NCI-H187 treated with DMSO at 0.1 percent for 48 hours (cell line): ENCODE measurements at regions not wholly inside any gene's neighbourhood (a gene's known extent, or its start where the extent isn't known, plus 50 kb on each side); places are given as distances from the start of the nearest gene placed in this dataset.

Source experiments
- DNase-seq: peaks from one replicate; lab custom pipeline; 2025; lab: John Stamatoyannopoulos, UW

GRCh38 chr12:34376133-34376799, 354.0 kb downstream of the ALG10 start:
- DNase-seq = no peak

- DNase-seq = no peak
Measured at GRCh38 chr12:34377243-34378035, 355.1 kb downstream of the ALG10 start.

- DNase-seq = no peak
Measured at GRCh38 chr12:34379142-34379541, 356.8 kb downstream of the ALG10 start.

- DNase-seq = no peak
Measured at GRCh38 chr12:34384693-34385092, 362.4 kb downstream of the ALG10 start.

GRCh38 chr12:34386016-34386415, 363.7 kb downstream of the ALG10 start:
- no peak for DNase-seq

GRCh38 chr12:34386621-34387255, 364.4 kb downstream of the ALG10 start:
- DNase-seq = no peak

- DNase-seq = no peak
Measured at GRCh38 chr12:34387711-34388635, 365.7 kb downstream of the ALG10 start.

- no peak for DNase-seq
Measured at GRCh38 chr12:34388636-34389377, 366.5 kb downstream of the ALG10 start.

- no peak for DNase-seq
Measured at GRCh38 chr12:34389378-34390170, 367.3 kb downstream of the ALG10 start.

GRCh38 chr12:34390171-34390841, 368.0 kb downstream of the ALG10 start:
- no peak for DNase-seq

GRCh38 chr12:34390846-34391700, 368.8 kb downstream of the ALG10 start:
- no peak for DNase-seq

GRCh38 chr12:34391771-34392581, 369.7 kb downstream of the ALG10 start:
- no peak for DNase-seq

GRCh38 chr12:34392741-34393085, 370.4 kb downstream of the ALG10 start:
- no peak for DNase-seq

- DNase-seq = no peak
Measured at GRCh38 chr12:34393086-34393820, 371.0 kb downstream of the ALG10 start.

GRCh38 chr12:34393821-34394150, 371.5 kb downstream of the ALG10 start:
- DNase-seq = no peak

- no peak for DNase-seq
Measured at GRCh38 chr12:34394211-34395055, 372.1 kb downstream of the ALG10 start.
